OCI-LY3 (cell line): ENCODE measurements at regions not wholly inside any gene's neighbourhood (a gene's known extent, or its start where the extent isn't known, plus 50 kb on each side); places are given as distances from the start of the nearest gene placed in this dataset.

Source experiments
- H2AFZ ChIP-seq: fragments of 200-600, 300-600 bp; shearing (Covaris generic); 2 replicates; pipeline ENCODE4 v1.6.0; 2014; ENCODE audit warnings: antibody characterized with exemption, low read depth, low read length
- H3K27ac ChIP-seq: fragments of 200-600, 300-600 bp; sonication (generic); 2 replicates; pipeline ENCODE4 v1.5.1; 2014; ENCODE audit warnings: mild to moderate bottlenecking, low read length, moderate library complexity, mixed read lengths
- H3K27me3 ChIP-seq: fragments of 200-600, 300-600 bp; sonication (generic); 2 replicates; pipeline ENCODE4 v1.6.1; 2014; ENCODE audit warnings: low read depth, low read length, mixed read lengths
- H3K36me3 ChIP-seq: fragments of 200-600, 300-600 bp; sonication (generic); replicated peaks from 2 replicates; pipeline ENCODE3; 2014; ENCODE audit warnings: low read depth, low read length, mixed read lengths
- H3K4me1 ChIP-seq: fragments of 300-600, 200-600 bp; sonication (generic); 2 replicates; pipeline ENCODE4 v1.6.1; 2014; ENCODE audit warnings: low read length, mixed read lengths
- H3K4me2 ChIP-seq: fragments of 200-600, 300-600 bp; sonication (generic); 2 replicates; pipeline ENCODE4 v1.6.1; 2014; ENCODE audit warnings: low read length, mixed read lengths
- H3K4me3 ChIP-seq: fragments of 300-600, 200-600 bp; sonication (generic); 2 replicates; pipeline ENCODE4 v1.5.1; 2014; ENCODE audit warnings: antibody characterized with exemption, mild to moderate bottlenecking, low read length, moderate library complexity
- H3K79me2 ChIP-seq: fragments of 300-600, 200-600 bp; shearing (Covaris generic); 2 replicates; pipeline ENCODE4 v1.6.1; 2014; ENCODE audit warnings: mild to moderate bottlenecking, low read length, mixed read lengths
- H3K9ac ChIP-seq: fragments of 300-600, 200-600 bp; shearing (Covaris generic); 2 replicates; pipeline ENCODE4 v1.6.0; 2014; ENCODE audit warnings: mild to moderate bottlenecking, low read length, moderate library complexity
- H3K9me3 ChIP-seq: fragments of 200-600, 300-600 bp; shearing (Covaris generic); 2 replicates; pipeline ENCODE4 v1.6.1; 2014; ENCODE audit warnings: low read length, mixed read lengths; ENCODE audit not compliant: insufficient read depth
- H4K20me1 ChIP-seq: fragments of 200-600, 300-600 bp; sonication (generic); 2 replicates; pipeline ENCODE4 v1.6.1; 2016; ENCODE audit warnings: low read length, mixed read lengths; ENCODE audit not compliant: insufficient read depth
- CTCF ChIP-seq: fragments of 200-600, 300-600 bp; sonication (generic); IDR thresholded peaks from 2 replicates; pipeline ENCODE4 v1.5.1; 2014; ENCODE audit warnings: antibody characterized with exemption, low read length, low read depth
- EZH2phosphoT487 ChIP-seq: fragments of 200-600 bp; shearing (Covaris generic); IDR thresholded peaks from 2 replicates; pipeline ENCODE4 v1.6.1; 2018; ENCODE audit warnings: antibody characterized with exemption, mixed run types, low read depth

- no peaks in the 10 kb centered on the region for H3K36me3 ChIP-seq
- no peak overlapping the region for H3K4me3 ChIP-seq
- no peaks in the 10 kb centered on the region for H3K9me3 ChIP-seq
- TF ChIP-seq CTCF = no peak
- TF ChIP-seq EZH2phosphoT487 = no peak
- no peaks in the 10 kb centered on the region for H3K79me2 ChIP-seq
- H3K27ac ChIP-seq = no peak overlapping the region
- no peaks in the 10 kb centered on the region for H4K20me1 ChIP-seq
- no peak overlapping the region for H3K4me2 ChIP-seq
- H2AFZ ChIP-seq = no peak overlapping the region
- peaks cover 7% of the 10 kb centered on the region for H3K4me1 ChIP-seq
- H3K27me3 ChIP-seq = peaks cover 12% of the 10 kb centered on the region; the same call in 1 of the 2 replicates
- no peak overlapping the region for H3K9ac ChIP-seq
Observed at GRCh38 chr2:220941683-220942082, 630.4 kb downstream of the EPHA4 start.

- no peak overlapping the region for H3K4me2 ChIP-seq
- H3K27ac ChIP-seq = no peak overlapping the region
- no peak overlapping the region for H3K4me3 ChIP-seq
- H3K9me3 ChIP-seq = no peaks in the 10 kb centered on the region
- H3K9ac ChIP-seq = no peak overlapping the region
- peaks cover 8% of the 10 kb centered on the region for H3K4me1 ChIP-seq
- no peaks in the 10 kb centered on the region for H3K36me3 ChIP-seq
- no peaks in the 10 kb centered on the region for H4K20me1 ChIP-seq
- H3K27me3 ChIP-seq = no peaks in the 10 kb centered on the region
- TF ChIP-seq CTCF = no peak
- no peak for TF ChIP-seq EZH2phosphoT487
- H2AFZ ChIP-seq = no peak overlapping the region
- no peaks in the 10 kb centered on the region for H3K79me2 ChIP-seq
Observed at GRCh38 chr2:220946552-220946951, 625.6 kb downstream of the EPHA4 start.

- no peak overlapping the region for H3K9ac ChIP-seq
- H2AFZ ChIP-seq = no peak overlapping the region
- H3K9me3 ChIP-seq = no peaks in the 10 kb centered on the region
- no peaks in the 10 kb centered on the region for H3K27me3 ChIP-seq
- no peak overlapping the region for H3K4me3 ChIP-seq
- TF ChIP-seq EZH2phosphoT487 (no peak), CTCF (no peak)
- peaks cover 8% of the 10 kb centered on the region for H3K4me1 ChIP-seq
- H4K20me1 ChIP-seq = no peaks in the 10 kb centered on the region
- no peak overlapping the region for H3K4me2 ChIP-seq
- no peaks in the 10 kb centered on the region for H3K36me3 ChIP-seq
- no peak overlapping the region for H3K27ac ChIP-seq
- H3K79me2 ChIP-seq = no peaks in the 10 kb centered on the region
Observed at GRCh38 chr2:220948579-220948978, 623.5 kb downstream of the EPHA4 start.

GRCh38 chr2:220949466-220949865 lies 622.6 kb downstream of the EPHA4 start:
- H3K4me3 ChIP-seq = no peak overlapping the region
- H3K9ac ChIP-seq = no peak overlapping the region
- H3K4me1 ChIP-seq = peaks cover 8% of the 10 kb centered on the region
- no peak overlapping the region for H2AFZ ChIP-seq
- H3K4me2 ChIP-seq = no peak overlapping the region
- H4K20me1 ChIP-seq = no peaks in the 10 kb centered on the region
- no peaks in the 10 kb centered on the region for H3K79me2 ChIP-seq
- H3K9me3 ChIP-seq = no peaks in the 10 kb centered on the region
- TF ChIP-seq EZH2phosphoT487 (no peak), CTCF (no peak)
- no peaks in the 10 kb centered on the region for H3K36me3 ChIP-seq
- H3K27ac ChIP-seq = no peak overlapping the region
- no peaks in the 10 kb centered on the region for H3K27me3 ChIP-seq
